ENCODE measurements at regions not wholly inside any gene's neighbourhood (a gene's known extent, or its start where the extent isn't known, plus 50 kb on each side); places are given as distances from the start of the nearest gene placed in this dataset.
"Not testable (repeated sequence)": the region's sequence is repeated elsewhere in the genome, so short reads cannot be mapped to it uniquely, and the experiment has no call there.

GRCh38 chr10:45544191-45544590 is 128.4 kb downstream of the ZFAND4 start:
- Mint-ChIP-seq H3K27me3 (ENCODE audit: low read depth) (no peaks in the 10 kb centered on the region), H3K27ac (no peak overlapping the region), H3K4me3 (no peak overlapping the region), H3K36me3 (ENCODE audit: low read depth) (no peaks in the 10 kb centered on the region), H3K4me1 (ENCODE audit: low read depth) (no peaks in the 10 kb centered on the region), H3K9me3 (peaks cover 3% of the 10 kb centered on the region)
- no peak for DNase-seq (ENCODE audit: low spot score)

- not testable (repeated sequence) for H3K9me3 Mint-ChIP-seq
Measured at GRCh38 chr10:45541032-45541431, 131.5 kb downstream of the ZFAND4 start.

GRCh38 chr10:45540589-45540988 is 132.0 kb downstream of the ZFAND4 start:
- H3K36me3 Mint-ChIP-seq (ENCODE audit: low read depth); H3K4me3 Mint-ChIP-seq: not testable (repeated sequence)

More at GRCh38 chr10:45541032-45541431, 131.5 kb downstream of the ZFAND4 start:
- not testable (repeated sequence) for H3K4me1 Mint-ChIP-seq (ENCODE audit: low read depth); DNase-seq (ENCODE audit: low spot score); H3K36me3 Mint-ChIP-seq (ENCODE audit: low read depth); H3K27me3 Mint-ChIP-seq (ENCODE audit: low read depth); H3K27ac Mint-ChIP-seq; H3K4me3 Mint-ChIP-seq

DNA sequence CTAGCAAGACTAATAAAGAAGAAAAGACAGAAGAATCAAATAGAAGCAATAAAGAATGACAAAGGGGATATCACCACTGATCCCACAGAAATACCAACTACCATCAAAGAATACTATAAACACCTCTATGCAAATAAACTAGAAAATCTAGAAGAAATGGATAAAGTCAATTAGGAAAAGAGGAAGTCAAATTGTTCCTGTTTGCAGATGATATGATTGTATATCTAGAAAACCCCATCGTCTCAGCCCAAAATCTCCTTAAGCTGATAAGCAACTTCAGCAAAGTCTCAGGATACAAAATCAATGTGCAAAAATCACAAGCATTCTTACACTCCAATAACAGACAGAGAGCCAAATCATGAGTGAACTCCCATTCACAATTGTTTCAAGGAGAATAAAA is 133.0 kb downstream of the ZFAND4 start:
- H3K27me3 Mint-ChIP-seq (ENCODE audit: low read depth); H3K36me3 Mint-ChIP-seq (ENCODE audit: low read depth); H3K4me1 Mint-ChIP-seq (ENCODE audit: low read depth); DNase-seq (ENCODE audit: low spot score); H3K4me3 Mint-ChIP-seq; H3K9me3 Mint-ChIP-seq; H3K27ac Mint-ChIP-seq: not testable (repeated sequence)

More at GRCh38 chr10:45540589-45540988, 132.0 kb downstream of the ZFAND4 start:
- not testable (repeated sequence) for H3K27ac Mint-ChIP-seq; H3K9me3 Mint-ChIP-seq; DNase-seq (ENCODE audit: low spot score); H3K4me1 Mint-ChIP-seq (ENCODE audit: low read depth); H3K27me3 Mint-ChIP-seq (ENCODE audit: low read depth)

GRCh38 chr10:45534572-45534971 is 138.0 kb downstream of the ZFAND4 start:
- no peaks in the 10 kb centered on the region for H3K36me3 Mint-ChIP-seq (ENCODE audit: low read depth)
- H3K4me1 Mint-ChIP-seq (ENCODE audit: low read depth) = no peaks in the 10 kb centered on the region
- H3K27ac Mint-ChIP-seq = no peak overlapping the region
- H3K4me3 Mint-ChIP-seq = no peak overlapping the region
- no peaks in the 10 kb centered on the region for H3K27me3 Mint-ChIP-seq (ENCODE audit: low read depth)
- DNase-seq (ENCODE audit: low spot score) = no peak
- H3K9me3 Mint-ChIP-seq = no peaks in the 10 kb centered on the region

DNA sequence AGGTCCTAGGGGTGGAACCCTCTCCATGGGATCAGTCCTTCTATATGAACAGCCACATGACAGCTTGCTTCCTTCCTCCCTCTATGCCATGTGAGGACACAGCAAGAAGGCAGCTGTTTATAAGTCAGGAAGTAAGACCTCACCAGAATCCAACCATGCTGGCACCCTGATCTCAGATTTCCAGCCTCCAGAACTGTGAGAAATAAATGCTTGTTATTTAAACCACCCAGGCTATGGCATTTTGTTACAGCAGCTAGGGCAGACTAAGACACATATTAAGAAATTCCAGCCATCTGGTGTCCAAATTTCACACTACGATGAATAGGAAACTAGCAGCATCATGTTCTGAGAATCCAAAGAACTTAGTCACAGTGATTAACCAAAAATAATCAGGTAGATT is 140.1 kb downstream of the ZFAND4 start:
- H3K4me3 Mint-ChIP-seq = no peak overlapping the region
- no peaks in the 10 kb centered on the region for H3K36me3 Mint-ChIP-seq (ENCODE audit: low read depth)
- no peaks in the 10 kb centered on the region for H3K27me3 Mint-ChIP-seq (ENCODE audit: low read depth)
- H3K4me1 Mint-ChIP-seq (ENCODE audit: low read depth) = no peaks in the 10 kb centered on the region
- no peak for DNase-seq (ENCODE audit: low spot score)
- no peak overlapping the region for H3K27ac Mint-ChIP-seq
- no peaks in the 10 kb centered on the region for H3K9me3 Mint-ChIP-seq

DNA sequence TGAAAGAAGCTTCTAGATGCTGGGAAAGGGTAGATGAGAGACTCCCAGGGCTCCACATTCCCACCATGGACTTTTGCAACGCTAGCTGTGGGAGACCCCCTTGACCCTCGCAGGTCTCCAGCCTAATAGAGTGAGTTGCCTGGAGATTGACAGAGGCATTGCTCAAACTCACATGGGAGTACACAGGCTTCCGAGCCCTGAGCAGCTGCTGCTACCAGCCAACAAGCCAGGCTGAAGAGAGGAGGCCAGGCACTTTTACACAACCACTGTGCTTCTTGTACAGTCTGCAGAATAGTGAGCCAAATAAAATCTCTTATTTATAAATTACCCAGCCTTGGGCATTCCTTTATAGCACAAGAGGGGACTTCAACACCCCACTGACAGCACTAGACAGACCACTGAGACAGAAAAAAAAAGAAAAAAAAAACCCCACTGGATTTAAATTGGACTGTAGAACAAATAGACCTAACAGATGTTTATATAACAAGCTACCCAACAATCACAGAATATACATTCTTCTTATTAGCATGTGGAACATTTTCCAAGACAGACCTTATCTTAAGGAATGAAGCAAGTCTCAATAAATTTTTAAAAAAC is 146.2 kb downstream of the ZFAND4 start:
- no peak overlapping the region for H3K27ac Mint-ChIP-seq
- no peaks in the 10 kb centered on the region for H3K9me3 Mint-ChIP-seq
- no peaks in the 10 kb centered on the region for H3K4me1 Mint-ChIP-seq (ENCODE audit: low read depth)
- H3K4me3 Mint-ChIP-seq = no peak overlapping the region
- H3K27me3 Mint-ChIP-seq (ENCODE audit: low read depth) = peaks cover 2% of the 10 kb centered on the region
- H3K36me3 Mint-ChIP-seq (ENCODE audit: low read depth) = no peaks in the 10 kb centered on the region
- DNase-seq (ENCODE audit: low spot score) = no peak

DNA sequence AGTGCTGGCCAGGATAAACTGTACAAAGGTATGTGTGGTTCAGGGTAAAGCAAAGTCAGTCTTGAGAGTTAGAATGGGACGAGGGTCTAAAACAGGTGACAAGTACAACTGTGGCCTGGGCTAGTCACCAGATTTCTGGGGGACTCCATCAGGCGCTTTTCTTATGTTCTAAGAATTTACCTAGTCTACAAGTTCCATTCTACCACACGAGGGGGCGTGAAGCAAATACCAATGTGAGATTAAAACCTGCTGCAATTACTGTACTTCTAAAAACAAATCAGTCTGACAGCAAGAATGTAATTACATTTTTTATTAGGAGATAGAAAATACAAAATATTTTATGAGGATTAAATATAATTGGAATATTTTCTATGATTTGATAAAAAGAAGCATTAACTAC is 146.5 kb downstream of the ALOX5 start:
- H3K27me3 Mint-ChIP-seq (ENCODE audit: low read depth) = no peaks in the 10 kb centered on the region
- no peak overlapping the region for H3K27ac Mint-ChIP-seq
- no peaks in the 10 kb centered on the region for H3K36me3 Mint-ChIP-seq (ENCODE audit: low read depth)
- H3K4me1 Mint-ChIP-seq (ENCODE audit: low read depth) = no peaks in the 10 kb centered on the region
- no peaks in the 10 kb centered on the region for H3K9me3 Mint-ChIP-seq
- DNase-seq (ENCODE audit: low spot score) = no peak
- H3K4me3 Mint-ChIP-seq = no peak overlapping the region

GRCh38 chr10:45518741-45519140 is 144.7 kb downstream of the ALOX5 start:
- Mint-ChIP-seq H3K4me1 (ENCODE audit: low read depth) (no peaks in the 10 kb centered on the region), H3K9me3 (no peaks in the 10 kb centered on the region), H3K36me3 (ENCODE audit: low read depth) (no peaks in the 10 kb centered on the region), H3K4me3 (no peak overlapping the region), H3K27ac (no peak overlapping the region), H3K27me3 (ENCODE audit: low read depth) (no peaks in the 10 kb centered on the region)
- DNase-seq (ENCODE audit: low spot score) = no peak

GRCh38 chr10:45515630-45516029 is 141.6 kb downstream of the ALOX5 start:
- Mint-ChIP-seq H3K4me3 (no peak overlapping the region), H3K27me3 (ENCODE audit: low read depth) (no peaks in the 10 kb centered on the region), H3K4me1 (ENCODE audit: low read depth) (no peaks in the 10 kb centered on the region), H3K36me3 (ENCODE audit: low read depth) (no peaks in the 10 kb centered on the region), H3K9me3 (no peaks in the 10 kb centered on the region), H3K27ac (no peak overlapping the region)
- DNase-seq (ENCODE audit: low spot score) = no peak

DNA sequence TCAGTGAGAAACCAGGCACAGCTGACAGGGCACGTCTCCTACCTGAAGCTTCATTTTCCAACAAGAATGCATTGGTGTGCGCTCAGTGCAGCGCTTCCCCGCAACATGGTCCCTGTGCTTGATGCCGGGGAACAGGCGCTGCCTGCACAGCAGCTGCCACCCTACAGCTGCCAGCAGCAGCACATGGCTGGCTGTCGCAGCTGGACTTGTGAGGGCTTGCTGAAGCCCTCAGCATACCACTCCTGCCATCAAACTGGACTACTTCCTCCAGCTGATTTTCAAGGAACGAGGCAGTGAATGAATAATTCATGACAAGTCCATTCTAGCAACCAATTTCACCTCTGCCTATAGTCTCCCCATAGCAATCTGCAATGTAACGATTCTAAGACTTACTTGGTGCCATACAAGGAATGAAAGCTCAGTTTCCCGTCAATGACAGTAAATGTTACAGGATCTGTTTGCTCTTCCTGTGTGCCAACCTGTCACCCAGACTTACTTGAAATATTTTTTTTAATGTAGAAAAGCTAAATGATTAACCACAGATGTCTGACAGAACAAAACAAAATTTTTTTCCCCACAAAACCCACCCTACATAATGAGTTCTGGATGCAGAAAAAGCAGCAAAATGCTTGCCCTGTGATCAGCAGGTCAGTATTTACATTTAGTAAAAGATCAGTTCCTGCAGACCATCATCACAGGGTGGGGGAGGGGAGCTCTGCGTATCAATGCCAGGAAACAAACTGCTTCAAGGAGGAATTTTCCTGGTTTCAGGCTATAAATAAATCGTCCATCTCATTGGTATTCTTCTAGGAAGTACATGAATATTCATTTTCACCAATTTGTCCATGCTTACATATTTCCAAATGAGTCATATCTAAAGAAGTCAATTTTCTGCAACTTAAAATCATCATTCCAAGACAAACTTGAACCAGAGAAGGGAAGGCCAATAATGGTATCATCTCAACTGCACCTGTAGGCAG is 140.6 kb downstream of the ALOX5 start:
- no peaks in the 10 kb centered on the region for H3K4me1 Mint-ChIP-seq (ENCODE audit: low read depth)
- H3K9me3 Mint-ChIP-seq = no peaks in the 10 kb centered on the region
- no peaks in the 10 kb centered on the region for H3K36me3 Mint-ChIP-seq (ENCODE audit: low read depth)
- no peak for DNase-seq (ENCODE audit: low spot score)
- H3K4me3 Mint-ChIP-seq = no peak overlapping the region
- no peak overlapping the region for H3K27ac Mint-ChIP-seq
- no peaks in the 10 kb centered on the region for H3K27me3 Mint-ChIP-seq (ENCODE audit: low read depth)

GRCh38 chr10:45513551-45513950 is 139.5 kb downstream of the ALOX5 start:
- H3K4me1 Mint-ChIP-seq (ENCODE audit: low read depth) = no peaks in the 10 kb centered on the region
- no peaks in the 10 kb centered on the region for H3K27me3 Mint-ChIP-seq (ENCODE audit: low read depth)
- DNase-seq (ENCODE audit: low spot score) = no peak
- H3K9me3 Mint-ChIP-seq = no peaks in the 10 kb centered on the region
- no peak overlapping the region for H3K4me3 Mint-ChIP-seq
- no peak overlapping the region for H3K27ac Mint-ChIP-seq
- no peaks in the 10 kb centered on the region for H3K36me3 Mint-ChIP-seq (ENCODE audit: low read depth)

DNA sequence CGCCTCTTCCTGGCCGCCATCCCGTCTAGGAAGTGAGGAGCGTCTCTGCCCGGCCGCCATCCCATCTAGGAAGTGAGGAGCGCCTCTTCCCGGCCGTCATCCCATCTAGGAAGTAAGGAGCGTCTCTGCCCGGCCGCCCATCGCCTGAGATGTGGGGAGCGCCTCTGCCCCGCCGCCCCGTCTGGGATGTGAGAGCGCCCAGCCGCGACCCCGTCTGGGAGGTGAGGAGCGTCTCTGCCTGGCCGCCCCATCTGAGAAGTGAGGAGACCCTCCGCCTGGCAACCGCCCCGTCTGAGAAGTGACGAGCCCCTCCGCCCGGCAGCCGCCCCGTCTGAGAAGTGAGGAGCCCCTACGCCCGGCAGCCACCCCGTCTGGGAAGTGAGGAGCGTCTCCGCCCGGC is 137.9 kb downstream of the ALOX5 start:
- H3K27me3 Mint-ChIP-seq (ENCODE audit: low read depth); DNase-seq (ENCODE audit: low spot score); H3K4me3 Mint-ChIP-seq; H3K9me3 Mint-ChIP-seq; H3K27ac Mint-ChIP-seq; H3K4me1 Mint-ChIP-seq (ENCODE audit: low read depth); H3K36me3 Mint-ChIP-seq (ENCODE audit: low read depth): not testable (repeated sequence)

DNA sequence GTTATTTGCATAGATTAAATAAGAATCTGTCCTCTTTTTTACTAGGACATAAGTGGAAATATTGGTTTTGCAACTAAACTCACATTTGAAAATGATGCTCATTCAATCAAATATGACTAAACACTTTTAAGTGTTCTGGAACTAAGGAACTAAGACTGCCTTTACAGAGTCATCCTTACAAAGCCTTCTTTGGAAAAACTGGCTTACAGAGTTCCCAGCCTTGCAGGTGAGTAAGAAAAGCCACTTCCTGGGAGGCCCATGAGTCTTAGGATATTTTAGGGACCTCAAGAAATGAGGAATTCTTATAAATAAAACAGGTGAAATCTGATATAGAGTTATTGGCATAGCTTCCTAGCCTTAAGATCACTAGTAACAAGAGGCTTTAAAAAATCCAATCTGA is 135.5 kb downstream of the ALOX5 start:
- no peak overlapping the region for H3K4me3 Mint-ChIP-seq
- DNase-seq (ENCODE audit: low spot score) = no peak
- no peaks in the 10 kb centered on the region for H3K36me3 Mint-ChIP-seq (ENCODE audit: low read depth)
- H3K4me1 Mint-ChIP-seq (ENCODE audit: low read depth) = no peaks in the 10 kb centered on the region
- no peaks in the 10 kb centered on the region for H3K27me3 Mint-ChIP-seq (ENCODE audit: low read depth)
- H3K9me3 Mint-ChIP-seq = no peaks in the 10 kb centered on the region
- no peak overlapping the region for H3K27ac Mint-ChIP-seq
